Ramos (cell line): ENCODE measurements at regions not wholly inside any gene's neighbourhood (a gene's known extent, or its start where the extent isn't known, plus 50 kb on each side); places are given as distances from the start of the nearest gene placed in this dataset.
"Not testable (repeated sequence)": the region's sequence is repeated elsewhere in the genome, so short reads cannot be mapped to it uniquely, and the experiment has no call there.

ENCODE experiments used
- in situ Hi-C: fragments of 300-500 bp; cut with MboI; formaldehyde crosslinking; loops from one replicate; pipeline ENCODE4 v1.14.3; 2022; ENCODE audit warnings: low sequenced_read_pairs; ENCODE audit not compliant: unreplicated experiment

DNA sequence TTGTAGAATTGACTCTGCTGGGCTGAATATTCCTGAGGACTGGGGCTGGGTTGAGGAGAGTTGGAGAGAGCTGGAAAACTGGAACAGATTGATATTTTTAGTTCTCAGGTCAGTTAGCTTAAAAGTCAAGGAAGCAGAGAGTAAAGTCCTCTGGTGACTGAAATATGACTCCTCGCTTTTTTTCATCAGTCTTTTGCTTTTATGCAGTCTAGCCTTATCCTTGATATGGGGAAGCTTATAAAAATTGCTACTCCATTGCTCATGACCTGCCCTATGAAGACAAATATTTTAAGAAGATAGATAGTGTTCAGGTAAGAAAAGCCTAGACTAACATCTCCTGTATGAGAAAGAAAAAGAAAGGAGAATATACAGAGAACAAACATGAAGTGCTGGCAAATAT is 152.7 kb downstream of the C4orf33 start:
- in situ Hi-C loops, result no loop called here

DNA sequence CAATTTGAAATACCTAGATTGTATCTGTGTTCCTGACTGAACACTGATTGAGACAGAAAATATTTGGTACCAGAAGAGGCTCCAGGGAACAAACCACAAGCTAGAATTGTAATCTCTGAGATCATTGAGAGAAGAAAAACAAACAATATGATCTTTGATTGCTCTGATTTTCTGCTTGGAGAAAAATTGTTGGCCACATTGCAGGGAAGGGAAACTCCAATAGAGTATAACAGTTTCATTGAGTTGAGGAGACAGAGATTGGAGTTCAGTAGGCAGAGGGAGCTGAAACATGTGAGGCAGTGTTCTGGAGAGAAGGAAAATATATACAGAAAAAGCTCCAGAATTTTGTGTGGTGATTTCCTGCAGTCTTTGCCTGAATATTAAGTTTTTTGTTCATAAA is 158.2 kb downstream of the C4orf33 start:
- in situ Hi-C loops, result no loop called here

DNA sequence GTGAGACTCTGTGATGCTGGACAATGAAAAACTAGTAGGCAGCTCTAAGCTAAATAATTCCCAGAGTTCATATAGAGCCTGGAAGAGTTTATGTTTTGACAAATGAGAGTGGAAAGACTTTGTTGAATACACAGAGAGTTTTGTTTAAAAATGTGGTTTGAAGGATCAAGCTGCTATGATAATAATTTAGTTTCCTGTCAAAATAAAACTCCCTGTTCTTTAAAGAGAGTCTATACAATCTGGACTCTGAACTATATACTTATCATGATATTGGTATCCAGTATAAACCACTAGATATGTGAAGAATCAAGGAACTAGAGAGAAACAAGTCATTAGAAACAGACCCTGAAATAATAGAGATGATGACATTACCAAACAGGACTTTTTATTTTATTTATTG is 158.6 kb downstream of the C4orf33 start:
- in situ Hi-C loops, result no loop called here

DNA sequence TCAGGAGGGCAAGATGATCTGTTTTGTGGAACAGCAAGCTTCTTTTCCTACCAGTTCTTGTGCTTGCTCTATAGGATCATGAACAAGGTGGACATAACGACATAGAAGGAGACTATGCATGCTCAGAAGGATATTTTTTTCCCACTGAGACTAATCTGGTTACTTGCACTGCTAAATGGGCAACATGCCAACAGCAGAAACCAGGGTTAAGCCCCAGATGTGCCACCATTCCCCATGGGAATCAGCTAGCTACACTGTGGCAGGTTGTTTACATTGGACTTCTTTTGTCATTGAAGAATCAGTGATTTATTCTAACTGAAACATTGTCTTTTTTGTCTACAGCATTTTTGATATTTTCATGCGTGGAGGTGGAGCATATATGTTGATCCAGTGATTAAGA is 165.6 kb downstream of the C4orf33 start:
- in situ Hi-C loops, result no loop called here

DNA sequence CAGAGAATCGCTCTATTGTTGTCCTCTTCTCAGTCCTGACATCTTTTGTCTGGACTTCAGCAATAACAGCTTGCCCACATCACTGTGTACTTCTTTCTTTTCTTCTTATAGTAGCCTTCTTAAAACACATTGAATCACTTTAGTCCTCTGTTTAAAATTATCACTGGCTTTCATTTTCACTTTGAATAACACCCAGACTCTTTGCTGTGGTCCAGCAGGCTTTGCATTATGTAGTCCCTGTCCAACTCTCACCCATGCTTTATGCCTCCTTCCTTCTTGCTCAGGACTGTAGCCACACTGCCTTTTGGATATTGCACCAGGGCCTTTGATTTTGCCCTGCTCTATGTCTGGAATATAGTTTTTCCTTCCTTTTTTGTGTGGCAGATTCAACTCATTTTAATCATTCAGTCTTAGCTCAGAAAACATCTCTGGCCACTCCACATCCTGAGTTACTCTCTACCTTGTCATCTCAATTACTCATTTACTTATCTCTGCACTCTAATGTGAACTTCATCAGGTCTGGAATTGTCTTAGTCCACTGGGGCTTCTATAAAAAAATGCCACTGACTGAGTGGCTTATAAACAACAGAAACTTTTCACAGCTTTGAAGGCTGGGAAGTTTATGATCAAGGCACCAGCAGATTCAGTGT is 168.2 kb downstream of the C4orf33 start:
- in situ Hi-C loops, result no loop called here

DNA sequence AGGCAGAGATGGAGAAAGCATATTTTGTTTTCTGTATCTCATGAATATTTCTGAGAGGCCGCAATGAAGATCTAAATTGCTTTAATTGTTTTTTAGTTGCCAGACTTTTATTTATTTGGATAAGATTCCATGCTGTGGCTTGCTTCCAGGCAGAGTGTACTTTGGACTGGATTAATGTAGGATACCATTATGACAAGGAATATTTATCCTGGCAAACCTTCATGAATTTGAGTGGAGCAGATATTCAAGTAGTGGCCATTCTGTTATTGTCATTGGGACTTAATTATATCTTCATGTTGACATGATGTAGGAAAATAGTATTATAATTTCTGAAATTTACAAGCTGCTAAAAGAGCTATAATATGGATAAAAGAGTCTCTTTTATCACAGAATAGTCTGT is 182.9 kb downstream of the C4orf33 start:
- in situ Hi-C loops, result no loop called here

DNA sequence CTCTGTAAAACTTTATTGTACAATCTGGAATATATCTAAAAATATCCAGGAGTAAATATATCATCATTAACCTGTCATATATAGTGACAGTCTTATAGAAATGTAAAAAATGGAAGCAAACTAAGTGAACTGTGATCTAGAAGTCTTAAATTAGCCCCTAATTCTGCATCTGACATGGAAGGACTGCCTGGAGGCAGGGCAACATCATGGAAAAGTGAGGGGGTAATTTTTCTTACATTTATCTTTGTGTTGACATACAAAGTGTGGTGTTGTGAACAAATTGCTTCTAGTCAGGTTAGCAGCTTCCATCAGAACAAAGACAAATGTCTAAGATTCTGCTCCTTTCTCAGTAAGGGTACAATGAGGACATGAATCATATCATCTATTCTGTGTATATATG is 186.3 kb downstream of the C4orf33 start:
- in situ Hi-C loops, result no loop called here

DNA sequence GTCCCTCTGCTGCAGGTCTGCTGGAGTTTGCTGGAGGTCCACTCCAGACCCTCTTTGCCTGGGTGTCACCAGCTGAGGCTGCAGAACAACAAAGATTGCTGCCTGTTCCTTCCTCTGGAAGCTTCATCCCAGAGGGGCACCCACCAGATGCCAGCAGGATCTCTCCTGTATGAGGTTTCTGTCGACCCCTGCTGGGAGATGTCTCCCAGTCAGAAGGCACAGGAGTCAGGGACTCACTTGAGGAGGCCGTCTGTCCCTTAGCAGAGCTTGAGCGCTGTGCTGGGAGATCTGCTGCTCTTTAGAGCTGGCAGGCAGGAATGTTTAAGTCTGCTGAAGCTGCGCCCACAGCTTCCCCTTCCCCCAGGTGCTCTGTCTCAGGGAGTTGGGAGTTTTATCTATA is 196.2 kb downstream of the C4orf33 start:
- in situ Hi-C loops, result not testable (repeated sequence)

DNA sequence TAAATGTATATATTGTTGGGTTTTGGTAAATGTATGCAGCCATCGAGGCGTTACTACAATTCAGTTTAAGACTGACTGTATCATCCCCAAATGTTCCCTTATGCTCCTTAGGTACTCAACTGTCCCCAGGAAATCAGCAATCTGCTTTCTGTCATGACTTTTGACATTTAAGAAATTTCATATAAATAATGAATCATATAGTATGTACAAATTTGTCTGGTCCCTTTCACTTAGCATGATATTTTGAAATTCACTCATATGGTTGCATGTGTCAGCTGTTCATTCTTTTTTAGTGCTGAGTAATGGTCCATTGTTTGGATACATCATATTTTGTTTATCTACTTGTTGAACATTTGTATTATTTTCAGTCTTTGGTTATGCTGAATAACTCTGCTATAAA is 218.8 kb downstream of the C4orf33 start:
- in situ Hi-C loops, result no loop called here

DNA sequence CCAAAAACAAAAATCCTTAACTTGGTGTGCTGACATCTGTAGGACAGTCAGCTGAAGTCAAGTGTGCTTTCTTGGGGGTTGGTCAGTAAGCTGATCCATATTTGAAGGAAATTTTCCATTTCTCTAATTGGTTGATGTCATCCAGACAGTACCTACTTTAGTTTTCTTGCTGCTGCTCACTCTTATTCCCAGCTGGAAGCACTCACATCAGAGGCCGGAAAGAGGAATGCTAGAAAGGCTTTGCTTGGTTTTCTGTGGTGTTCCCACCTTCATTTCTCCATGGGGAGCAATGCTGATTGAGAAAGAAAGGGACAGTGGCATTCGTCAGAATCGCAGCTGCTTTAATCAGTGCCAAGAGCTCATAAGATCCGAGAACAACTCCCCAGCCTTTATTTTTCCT is 227.0 kb downstream of the C4orf33 start:
- in situ Hi-C loops, result no loop called here

DNA sequence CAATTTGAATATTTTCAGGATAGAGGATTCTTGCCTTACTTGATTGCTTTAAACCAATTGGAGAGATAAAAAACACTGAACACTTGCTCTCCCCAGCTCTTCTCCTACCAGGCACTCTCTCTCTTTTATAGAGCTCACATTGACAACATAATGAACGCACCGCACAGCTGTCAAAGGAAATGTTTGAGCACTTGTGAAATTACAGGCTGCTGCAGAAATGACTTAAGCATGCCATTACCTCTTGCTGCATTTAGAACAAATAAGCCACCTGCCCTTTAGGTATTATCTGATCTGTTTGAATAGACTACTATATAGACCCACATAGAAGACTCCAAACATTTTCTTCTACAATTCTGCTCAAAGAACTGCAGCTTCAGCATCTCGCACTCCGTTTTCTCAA is 227.7 kb downstream of the C4orf33 start:
- in situ Hi-C loops, result no loop called here

DNA sequence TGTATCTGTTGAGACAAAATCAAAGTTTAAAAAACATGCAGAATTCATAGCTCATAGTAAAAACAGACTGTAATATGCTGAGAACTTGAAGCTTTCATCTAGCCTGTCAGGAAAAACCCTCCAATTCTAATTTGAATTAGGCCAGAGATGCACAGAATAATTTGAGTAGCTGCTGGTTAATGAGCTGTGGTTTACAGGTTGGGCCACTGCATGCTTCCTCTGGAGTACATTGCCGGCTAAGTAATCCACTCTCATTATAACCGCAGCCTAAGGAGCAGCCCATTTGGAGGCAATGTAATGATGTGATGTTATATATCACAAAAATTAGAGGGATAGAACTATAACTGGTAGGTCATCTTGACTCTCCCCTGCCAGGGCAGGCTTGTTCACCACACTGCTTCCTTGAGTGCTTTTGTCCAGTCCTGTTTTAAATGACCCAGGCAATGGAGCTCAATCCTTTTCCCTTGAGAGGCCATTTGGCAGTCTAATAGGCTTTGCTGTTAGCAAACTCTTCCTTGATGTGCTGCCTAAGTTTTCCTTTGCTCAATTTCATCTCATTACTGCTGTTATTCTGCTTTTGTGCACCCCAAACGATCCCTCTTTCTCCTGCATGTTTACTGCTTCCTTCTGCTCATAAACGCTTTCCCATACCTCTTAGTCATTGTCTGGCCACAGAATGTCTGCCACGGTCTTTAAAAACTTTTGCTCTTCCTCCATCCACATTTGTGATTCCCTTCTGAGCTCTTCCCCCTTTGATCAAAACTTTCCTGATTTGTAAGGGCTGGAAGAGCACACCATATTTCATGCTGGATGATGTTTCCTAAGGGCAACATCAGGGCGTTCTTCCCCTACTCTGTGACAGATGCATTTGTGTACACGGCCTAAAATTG is 230.9 kb downstream of the C4orf33 start:
- in situ Hi-C loops, result no loop called here

DNA sequence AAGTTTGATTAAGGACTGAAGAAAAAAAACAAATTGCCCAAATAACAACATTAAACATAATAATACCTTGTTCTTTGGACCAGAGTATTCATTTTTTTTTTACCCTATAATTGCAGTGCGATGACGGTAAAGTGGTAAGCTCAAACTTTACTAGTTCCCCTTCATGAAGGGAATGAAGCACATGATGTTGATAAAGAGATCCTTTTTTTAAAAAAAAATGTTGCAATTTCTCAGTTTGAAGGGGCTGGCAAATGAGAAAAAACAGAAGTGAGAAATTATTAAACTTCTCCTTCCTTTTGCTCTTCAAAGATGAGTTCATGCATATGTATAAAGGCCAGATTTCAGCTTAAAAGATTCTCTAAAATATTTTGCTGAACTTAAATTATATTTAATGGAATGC is 231.7 kb downstream of the C4orf33 start:
- in situ Hi-C loops, result no loop called here

DNA sequence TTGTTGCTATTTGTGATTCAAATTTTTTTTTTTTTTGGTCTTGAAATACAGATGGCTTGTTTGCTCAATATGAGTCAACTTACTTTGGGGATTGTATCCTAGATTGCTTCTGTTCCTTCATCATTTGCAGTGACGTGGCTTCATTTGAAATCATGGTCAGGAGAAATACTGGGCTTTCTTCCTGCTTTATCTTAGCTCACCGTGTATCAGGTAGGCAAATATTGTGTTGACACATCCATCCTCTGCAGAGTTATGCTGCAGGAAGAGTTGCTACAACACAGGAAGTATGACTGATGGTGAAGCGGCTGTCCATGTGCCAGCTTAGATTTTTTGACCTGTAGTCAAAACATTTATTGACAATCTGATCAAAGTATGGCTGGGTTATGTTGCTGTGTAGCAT is 232.2 kb downstream of the C4orf33 start:
- in situ Hi-C loops, result no loop called here

DNA sequence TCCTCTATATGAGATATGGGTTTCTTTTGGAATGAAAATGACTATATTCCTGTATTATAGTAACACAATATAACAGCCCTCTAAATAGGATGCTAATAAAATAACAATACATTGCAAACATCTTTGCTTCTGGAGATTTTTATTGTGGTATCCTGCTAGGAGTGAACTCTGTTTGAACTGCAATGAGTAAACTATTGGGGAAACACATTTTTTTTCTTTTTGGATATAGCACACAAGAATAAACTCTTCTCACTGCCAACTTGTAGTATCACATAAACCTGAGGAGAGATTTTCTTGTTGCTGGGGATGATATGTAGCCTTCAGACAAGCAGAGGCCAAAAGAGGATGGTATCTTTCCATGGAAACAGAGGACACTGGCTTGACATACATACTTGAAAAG is 238.2 kb downstream of the C4orf33 start:
- in situ Hi-C loops, result no loop called here

DNA sequence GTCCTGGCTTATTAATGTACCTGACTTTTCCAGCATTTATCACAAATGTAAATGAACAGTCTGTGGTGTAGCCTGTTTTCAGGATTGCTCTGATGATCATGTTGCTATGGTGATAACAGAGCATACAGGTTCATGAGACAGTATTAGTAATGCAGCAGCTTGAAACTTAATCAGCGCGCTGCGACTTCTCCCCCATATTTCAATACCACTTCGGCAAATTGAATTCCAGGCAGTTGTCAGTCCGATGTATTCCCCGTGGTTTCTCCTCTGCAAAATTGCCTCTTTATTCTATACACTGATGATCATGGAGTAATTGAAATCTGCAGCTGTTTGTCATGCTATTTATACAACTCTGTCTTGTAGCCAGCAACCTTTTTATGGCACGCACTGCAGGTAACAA is 239.3 kb downstream of the C4orf33 start:
- in situ Hi-C loops, result no loop called here

DNA sequence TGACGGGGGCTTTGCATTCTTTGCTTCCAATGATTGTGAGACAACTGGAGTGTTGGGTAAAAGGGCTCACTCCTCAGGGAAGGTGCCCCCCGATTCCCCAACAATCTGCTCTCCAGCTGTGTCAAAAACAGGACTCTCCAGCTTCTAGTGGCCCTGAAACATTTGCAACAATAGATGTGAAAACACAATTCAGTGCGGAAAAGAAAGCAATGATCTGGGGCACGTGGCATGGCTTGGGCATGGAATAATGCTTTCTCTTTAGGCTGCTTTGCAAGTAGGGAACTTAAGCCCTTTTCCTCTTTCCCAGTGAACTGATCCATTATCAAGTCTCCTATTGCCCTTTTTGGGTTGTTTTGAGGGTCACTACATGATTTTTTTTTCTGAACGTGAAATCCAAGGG is 239.9 kb downstream of the C4orf33 start:
- in situ Hi-C loops, result no loop called here

DNA sequence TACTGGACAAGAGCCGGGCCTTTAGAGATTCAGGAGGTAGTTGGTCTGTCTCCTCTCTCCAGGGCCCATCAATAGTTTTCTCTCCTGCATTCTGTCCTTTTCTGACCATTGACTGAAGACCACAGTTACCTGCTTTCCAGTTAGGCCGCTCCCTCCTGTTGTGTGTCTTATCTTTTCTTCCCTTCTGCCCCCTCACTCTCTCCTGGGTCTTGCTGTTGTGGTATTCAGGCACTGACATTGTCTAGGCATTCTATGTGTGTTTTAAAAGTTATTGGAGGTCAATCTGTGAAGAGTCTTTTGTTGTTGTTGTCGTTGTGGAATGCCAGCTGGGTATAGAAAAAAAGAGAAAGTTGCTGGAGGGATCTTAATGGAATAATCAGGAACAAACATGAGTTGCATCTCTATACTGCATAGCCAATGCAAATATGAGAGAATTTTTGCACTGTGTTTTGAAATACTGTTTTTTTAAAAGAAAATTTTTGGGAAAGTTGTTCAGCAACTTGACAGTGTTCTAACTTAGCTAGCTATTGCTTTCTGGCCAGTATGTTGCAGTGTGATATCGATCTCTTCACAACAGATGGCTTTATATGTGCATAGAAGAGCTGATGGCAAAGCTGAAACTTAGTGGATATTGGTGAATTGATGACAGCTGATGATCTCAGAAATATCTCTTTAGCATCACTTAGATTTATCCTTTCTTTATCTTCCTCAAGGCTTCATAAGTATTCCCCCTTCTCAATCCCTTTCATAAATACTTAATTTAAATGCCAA is 240.7 kb downstream of the C4orf33 start:
- in situ Hi-C loops, result no loop called here

DNA sequence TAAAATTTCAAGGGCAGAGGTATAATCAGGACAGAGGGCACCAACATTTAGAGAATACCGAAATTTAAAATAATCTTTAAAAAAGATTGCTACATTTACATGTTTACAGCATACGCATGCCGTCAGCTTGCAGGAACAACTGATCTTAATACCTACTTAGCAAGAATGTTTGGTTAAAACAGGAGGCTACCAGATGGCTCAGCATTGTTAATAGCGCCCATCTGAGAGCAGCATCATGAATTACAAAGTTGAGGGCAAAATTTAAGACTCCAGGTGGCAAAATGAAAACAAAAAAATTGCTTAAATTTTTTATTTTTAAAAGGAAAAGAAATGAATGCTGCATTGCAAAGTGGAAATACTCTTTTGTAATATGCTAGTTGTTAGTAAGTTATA is 241.3 kb downstream of the C4orf33 start:
- in situ Hi-C loops, result no loop called here

DNA sequence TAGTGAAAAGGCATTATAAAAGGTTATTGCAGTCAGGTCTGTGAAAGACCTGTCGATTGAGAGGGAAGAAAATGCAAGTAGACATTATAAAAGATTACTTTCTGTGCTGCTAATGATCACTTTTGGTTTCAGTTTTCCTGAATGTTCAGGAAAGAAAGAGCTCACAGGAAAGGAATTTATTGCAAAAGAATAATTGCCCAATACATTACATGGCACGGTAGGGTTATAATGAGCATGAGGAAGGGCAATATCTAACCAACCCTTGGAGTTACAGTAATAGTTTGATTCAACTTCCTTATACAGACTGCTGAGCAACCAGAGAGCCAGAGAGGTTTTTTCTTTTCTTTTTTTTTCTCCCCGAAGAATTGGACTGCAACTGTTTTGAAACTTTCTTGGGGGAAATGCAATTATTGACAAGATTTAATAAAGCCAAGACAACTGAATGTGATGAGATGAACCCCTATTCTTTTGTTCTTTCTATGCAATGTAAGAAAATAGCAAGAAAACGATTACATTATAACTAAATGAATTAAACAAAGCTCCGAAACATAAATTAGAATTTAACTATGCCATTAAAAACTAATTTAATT is 247.0 kb downstream of the C4orf33 start:
- in situ Hi-C loops, result no loop called here

DNA sequence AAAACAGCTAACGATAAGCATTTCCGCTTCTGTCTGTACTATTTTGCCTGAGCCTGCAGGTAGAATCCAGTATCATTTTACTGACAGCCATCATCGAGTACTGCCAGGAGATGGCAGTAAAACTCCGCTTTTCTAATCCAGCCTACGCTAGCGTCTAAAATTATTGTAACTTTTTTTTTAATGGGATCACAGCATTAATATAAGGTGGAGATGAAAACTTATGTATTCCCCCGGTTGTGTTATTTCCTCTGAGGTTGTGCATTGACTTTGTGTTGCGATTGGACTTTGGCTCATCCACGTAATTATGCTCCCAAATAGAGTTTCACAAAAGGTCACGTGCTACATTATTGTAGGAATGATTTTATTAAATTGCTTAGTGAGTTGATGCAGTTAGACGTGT is 248.1 kb downstream of the C4orf33 start:
- in situ Hi-C loops, result no loop called here
